ACHN (cell line): ENCODE measurements at regions not wholly inside any gene's neighbourhood (a gene's known extent, or its start where the extent isn't known, plus 50 kb on each side); places are given as distances from the start of the nearest gene placed in this dataset.

Experiments
- DNase-seq: peaks from one replicate; pipeline ENCODE4 v3.0.0-alpha.2; 2015
- in situ Hi-C: cut with HindIII; loops from 2 replicates; pipeline ENCODE4 v1.10.0; 2017; ENCODE audit warnings: low sequenced_read_pairs, low pct_ligation_motif_present, low pct_unique_long_range_greater_than_20kb

GRCh38 chr14:38794677-38795076 lies 308.4 kb downstream of the SEC23A start:
- in situ Hi-C loops, result no loop called here
- no peak for DNase-seq

- no peak for DNase-seq
- in situ Hi-C loops, result no loop called here
Observed at GRCh38 chr14:38791862-38792261, 311.2 kb downstream of the SEC23A start.

GRCh38 chr14:38790916-38791315 lies 312.1 kb downstream of the SEC23A start:
- no peak for DNase-seq
- in situ Hi-C loops, result no loop called here

- DNase-seq, result no peak
- in situ Hi-C loops, result no loop called here
Observed at GRCh38 chr14:38789805-38790204, 313.2 kb downstream of the SEC23A start.

- no peak for DNase-seq
- in situ Hi-C loops, result no loop called here
Observed at GRCh38 chr14:38788060-38788459, 315.0 kb downstream of the SEC23A start.

- DNase-seq, result no peak
- in situ Hi-C loops, result no loop called here
Observed at GRCh38 chr14:38786921-38787320, 316.1 kb downstream of the SEC23A start.

GRCh38 chr14:38777401-38777800 lies 325.6 kb downstream of the SEC23A start:
- in situ Hi-C loops, result no loop called here
- no peak for DNase-seq

GRCh38 chr14:38775986-38776385 lies 327.0 kb downstream of the SEC23A start:
- no peak for DNase-seq
- in situ Hi-C loops, result no loop called here

GRCh38 chr14:38774162-38774561 lies 328.9 kb downstream of the SEC23A start:
- DNase-seq, result no peak
- in situ Hi-C loops, result no loop called here

GRCh38 chr14:38770251-38770650 lies 332.8 kb downstream of the SEC23A start:
- no peak for DNase-seq
- in situ Hi-C loops, result no loop called here

- DNase-seq, result no peak
Observed at GRCh38 chr14:38762845-38763244, 340.2 kb downstream of the SEC23A start.

GRCh38 chr14:38762426-38762825 lies 340.6 kb downstream of the SEC23A start:
- in situ Hi-C loops, result no loop called here
- no peak for DNase-seq

More at GRCh38 chr14:38762845-38763244, 340.2 kb downstream of the SEC23A start:
- in situ Hi-C loops, result no loop called here

- in situ Hi-C loops, result no loop called here
- DNase-seq, result no peak
Observed at GRCh38 chr14:38761033-38761432, 342.0 kb downstream of the SEC23A start.

GRCh38 chr14:38758661-38759060 lies 344.4 kb downstream of the SEC23A start:
- no peak for DNase-seq
- in situ Hi-C loops, result no loop called here

- DNase-seq, result no peak
- in situ Hi-C loops, result no loop called here
Observed at GRCh38 chr14:38755036-38755435, 348.0 kb downstream of the SEC23A start.

GRCh38 chr14:38752750-38753149 lies 350.3 kb downstream of the SEC23A start:
- in situ Hi-C loops, result no loop called here
- no peak for DNase-seq

GRCh38 chr14:38752341-38752740 lies 350.7 kb downstream of the SEC23A start:
- in situ Hi-C loops, result no loop called here
- DNase-seq, result no peak

- in situ Hi-C loops, result no loop called here
- DNase-seq, result no peak
Observed at GRCh38 chr14:38751459-38751858, 351.6 kb downstream of the SEC23A start.

- in situ Hi-C loops, result no loop called here
Observed at GRCh38 chr14:38749936-38750335, 353.1 kb downstream of the SEC23A start.

GRCh38 chr14:38745861-38746260 lies 357.2 kb downstream of the SEC23A start:
- no peak for DNase-seq
- in situ Hi-C loops, result no loop called here

More at GRCh38 chr14:38749936-38750335, 353.1 kb downstream of the SEC23A start:
- DNase-seq, result no peak

GRCh38 chr14:38743966-38744584 lies 359.0 kb downstream of the SEC23A start:
- in situ Hi-C loops, result no loop called here
- no peak for DNase-seq
